Activated CD8-positive, alpha-beta memory T cell treated with anti-CD3 and anti-CD28 coated beads, Interleukin-2, amount 50 U/mL, for 4 hours (primary cell): ENCODE measurements at regions not wholly inside any gene's neighbourhood (a gene's known extent, or its start where the extent isn't known, plus 50 kb on each side); places are given as distances from the start of the nearest gene placed in this dataset.
"Not testable (repeated sequence)": the region's sequence is repeated elsewhere in the genome, so short reads cannot be mapped to it uniquely, and the experiment has no call there.

Experiments used
- DNase-seq: peaks from one replicate; pipeline ENCODE4 v3.0.0-alpha.2; 2020

- DNase-seq: no peak
These were observed 50.0 kb upstream of the RASGRP1 start for GRCh38 chr15:38614621-38615020.

DNA sequence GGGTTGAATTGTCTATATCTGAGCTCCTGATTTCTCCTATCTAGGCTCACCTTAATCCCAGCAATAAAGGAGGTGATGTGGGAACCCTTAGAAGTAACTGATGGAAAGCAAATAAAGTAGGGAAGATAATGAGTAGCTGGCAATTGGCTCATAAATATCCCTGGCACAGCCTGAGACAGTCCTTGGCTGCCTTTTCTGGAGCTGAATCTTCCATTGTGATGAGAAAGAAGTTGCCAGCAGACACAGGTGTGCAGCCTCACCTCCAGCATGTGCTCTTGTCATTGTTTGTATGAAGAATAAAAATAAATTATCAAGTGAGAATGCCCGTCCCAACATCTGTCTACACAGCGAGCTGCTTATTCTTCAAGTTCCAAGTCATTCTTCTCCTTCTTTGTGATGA lies 53.2 kb upstream of the RASGRP1 start:
- DNase-seq: no peak

DNA sequence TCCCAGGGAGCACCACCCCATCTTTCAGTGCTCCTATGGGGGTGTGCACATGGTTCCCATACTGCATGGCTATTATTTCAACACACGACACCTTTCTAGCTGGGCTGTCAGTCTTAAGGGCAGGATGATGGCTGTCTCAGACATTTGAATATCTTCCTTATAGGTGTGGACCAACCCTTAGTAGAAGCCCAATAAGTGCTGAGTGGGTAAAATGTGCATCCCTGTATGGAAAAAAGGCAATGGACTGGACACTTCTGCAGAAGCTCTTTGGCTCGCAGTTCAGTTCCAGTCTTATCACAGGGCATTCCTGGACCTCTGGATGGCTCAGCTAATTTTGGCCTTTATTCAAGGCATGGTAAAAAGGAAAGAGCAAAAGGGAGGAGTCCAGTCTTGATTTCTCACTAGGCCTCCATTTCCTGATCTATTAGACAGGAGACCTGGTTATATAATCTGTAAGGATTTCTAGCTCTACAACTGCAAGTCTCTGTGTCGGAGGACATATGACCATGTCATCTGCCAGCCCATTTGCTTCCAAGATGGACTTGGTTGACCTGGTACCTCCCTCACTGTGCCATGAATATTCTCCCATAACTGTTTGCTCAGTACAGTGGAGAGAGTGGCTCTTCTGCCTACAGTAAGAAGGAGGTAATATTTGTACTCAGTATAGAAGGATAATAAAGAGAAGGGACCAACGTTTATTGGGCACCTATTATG lies 53.8 kb upstream of the RASGRP1 start:
- DNase-seq: no peak

- no peak for DNase-seq
These were observed 55.5 kb upstream of the RASGRP1 start for GRCh38 chr15:38620098-38620497.

DNA sequence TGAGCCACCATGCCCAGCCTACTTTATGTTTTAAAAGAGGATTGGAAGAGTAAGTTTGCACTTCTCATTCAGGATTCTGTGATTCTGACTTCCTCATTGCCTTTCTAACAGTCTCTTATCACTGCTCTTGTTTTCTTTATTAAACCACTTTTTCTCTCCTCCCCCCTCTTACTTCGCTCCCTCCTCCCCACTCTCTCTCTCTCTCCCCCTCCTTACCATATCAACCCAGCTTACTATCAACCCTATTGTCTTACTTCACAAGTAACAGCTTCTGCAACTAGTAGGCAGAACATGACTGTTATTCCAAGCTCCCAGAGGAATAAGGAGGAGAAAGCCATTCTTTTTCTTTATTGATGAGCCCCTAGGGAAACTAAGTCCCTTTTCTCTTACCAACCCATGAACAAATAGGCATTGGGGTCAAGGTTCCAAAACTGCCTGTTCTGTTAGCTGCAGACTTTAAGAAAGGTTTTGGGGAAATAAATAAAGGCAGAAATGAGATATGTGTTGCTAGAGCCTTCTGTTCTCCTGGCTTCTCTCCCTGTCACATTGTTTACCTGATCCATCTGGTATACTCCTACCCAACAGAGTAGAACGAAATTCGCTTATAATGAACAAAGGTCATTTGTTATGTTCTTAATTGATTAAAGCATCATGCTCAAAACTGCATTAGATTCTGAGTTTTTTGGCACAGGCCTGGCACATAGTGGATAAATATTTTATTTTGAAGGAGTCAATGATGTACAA lies 56.4 kb upstream of the RASGRP1 start:
- DNase-seq: no peak

GRCh38 chr15:38622304-38622703 lies 57.7 kb upstream of the RASGRP1 start:
- no peak for DNase-seq

GRCh38 chr15:38622908-38623307 lies 58.3 kb upstream of the RASGRP1 start:
- no peak for DNase-seq

GRCh38 chr15:38623744-38624143 lies 59.1 kb upstream of the RASGRP1 start:
- no peak for DNase-seq

- DNase-seq: no peak
These were observed 59.9 kb upstream of the RASGRP1 start for GRCh38 chr15:38624244-38625205.

DNA sequence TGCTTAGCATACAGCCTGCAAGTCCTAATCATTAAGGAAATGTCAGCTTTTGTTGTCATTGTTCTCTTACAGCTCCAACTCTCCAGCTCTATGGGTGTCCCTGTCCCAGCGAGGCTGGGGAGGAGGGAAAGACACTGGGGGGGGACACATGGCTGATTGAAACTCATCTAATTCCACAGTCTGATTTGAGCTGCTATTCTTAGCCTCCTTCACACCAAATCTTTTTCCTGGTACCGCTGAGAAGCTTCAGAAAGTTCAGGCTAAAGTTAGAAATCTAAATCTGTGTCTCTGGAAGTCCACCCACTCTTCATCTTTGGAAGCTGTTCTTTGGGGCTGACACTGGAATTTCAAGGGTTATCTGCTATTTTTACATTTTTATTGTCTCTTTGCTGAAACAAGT lies 61.3 kb upstream of the RASGRP1 start:
- no peak for DNase-seq

GRCh38 chr15:38626443-38627050 lies 61.9 kb upstream of the RASGRP1 start:
- DNase-seq: no peak

- no peak for DNase-seq
These were observed 63.2 kb upstream of the RASGRP1 start for GRCh38 chr15:38627689-38628277.

DNA sequence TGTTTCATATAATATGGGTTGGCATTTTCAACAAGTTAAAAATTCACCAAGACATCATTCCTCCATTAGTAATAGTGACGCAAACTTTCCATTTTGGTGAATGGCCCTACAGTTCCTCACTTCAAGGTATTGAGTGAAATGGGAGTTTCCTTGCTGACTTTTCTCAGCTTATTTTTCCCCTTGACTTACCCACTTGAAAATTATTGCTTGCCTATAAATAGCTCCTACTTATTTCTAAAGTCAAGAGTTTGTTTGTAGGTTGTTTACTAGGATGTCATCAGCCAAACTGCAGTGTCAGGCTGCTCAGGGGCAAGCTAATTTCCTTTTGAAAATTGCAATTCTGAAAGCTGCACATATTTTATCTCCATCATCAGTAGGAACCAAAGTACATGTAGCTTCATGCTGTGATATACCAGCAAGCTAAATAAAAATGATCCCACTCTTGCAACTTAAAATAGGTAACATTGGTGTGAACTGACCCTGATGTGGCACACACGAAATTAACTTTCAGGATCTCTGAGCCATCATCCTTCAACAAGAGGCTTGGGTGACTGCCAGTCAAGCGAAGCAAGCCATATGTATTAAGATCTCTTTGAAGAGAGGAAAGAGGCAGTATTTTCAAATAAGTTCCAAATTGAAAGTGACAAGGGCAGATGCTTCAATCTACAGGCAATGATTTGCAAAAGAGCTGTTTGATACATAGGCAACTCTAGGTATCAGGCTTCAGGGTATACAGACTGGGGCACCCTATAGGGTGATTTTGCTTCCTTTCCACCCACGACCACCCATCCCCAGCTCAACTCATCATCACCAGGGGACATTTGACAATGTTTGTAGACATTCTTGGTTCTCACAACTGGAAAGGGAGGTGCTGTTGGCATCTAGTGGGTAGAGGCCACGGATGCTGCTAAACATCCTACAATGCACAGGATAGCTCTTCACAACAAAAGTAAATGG lies 66.8 kb upstream of the RASGRP1 start:
- no peak for DNase-seq

DNA sequence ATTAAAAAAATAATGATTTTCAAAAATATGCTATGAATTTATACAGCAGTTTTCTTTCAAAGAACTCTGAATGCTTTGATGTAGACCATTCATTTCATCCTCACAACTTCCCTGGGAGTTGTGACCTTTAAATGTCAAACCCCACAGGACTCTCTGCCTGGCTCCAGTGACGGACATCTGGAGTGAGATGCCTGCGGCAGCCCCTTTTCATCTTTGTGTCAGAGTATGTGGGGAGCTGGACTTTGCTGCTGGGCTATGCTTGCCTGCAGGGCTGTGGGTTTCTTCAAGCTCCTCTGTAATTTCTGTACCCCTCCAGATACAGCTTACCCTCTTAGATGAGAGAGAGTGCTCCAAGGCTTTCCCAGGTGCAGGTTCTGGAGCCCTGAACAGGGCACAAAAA lies 70.6 kb upstream of the RASGRP1 start:
- no peak for DNase-seq

DNA sequence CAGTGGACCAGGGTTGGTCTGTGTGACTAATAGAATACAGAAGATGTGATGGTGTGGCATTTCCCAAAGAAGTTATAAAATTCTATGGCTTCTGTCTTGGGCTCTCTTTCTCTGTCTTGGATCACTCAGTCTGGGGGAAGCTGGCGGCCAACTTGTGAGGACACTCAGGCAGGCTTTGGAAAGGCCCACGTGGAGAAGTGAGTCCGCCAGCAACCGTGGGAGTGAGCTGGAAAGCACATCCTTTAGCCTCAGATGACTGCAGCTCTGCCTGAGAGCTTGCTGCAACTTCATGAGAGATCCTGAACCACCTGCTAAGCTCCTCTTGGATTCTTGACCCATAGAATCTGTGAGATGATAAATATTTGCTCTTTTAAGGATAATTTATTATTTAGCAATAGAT lies 72.0 kb upstream of the RASGRP1 start:
- DNase-seq: no peak

- no peak for DNase-seq
These were observed 73.5 kb upstream of the RASGRP1 start for GRCh38 chr15:38638126-38638525.

DNA sequence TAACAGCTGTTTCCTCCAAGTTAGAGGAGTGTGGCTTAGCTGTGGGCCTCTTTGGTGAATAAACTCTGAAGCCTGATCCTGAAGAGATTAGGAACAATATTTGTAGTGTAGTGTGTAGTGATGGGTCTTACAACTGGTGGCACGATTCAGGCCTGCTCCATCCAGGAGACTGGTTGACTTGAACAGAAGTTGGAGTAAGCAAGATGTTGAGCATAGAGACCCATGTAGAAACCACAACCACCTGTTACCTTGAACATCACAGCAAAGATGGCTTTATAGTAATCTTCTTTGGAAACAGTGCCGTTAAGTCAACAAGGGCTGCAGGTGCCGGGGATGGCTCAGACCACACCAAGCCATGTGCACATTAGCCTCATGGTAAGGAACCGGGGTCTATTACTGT lies 74.2 kb upstream of the RASGRP1 start:
- no peak for DNase-seq

GRCh38 chr15:38642689-38643270 lies 78.2 kb upstream of the RASGRP1 start:
- no peak for DNase-seq

GRCh38 chr15:38644353-38644752 lies 79.7 kb upstream of the RASGRP1 start:
- DNase-seq: not testable (repeated sequence)

- DNase-seq: no peak
These were observed 82.1 kb upstream of the RASGRP1 start for GRCh38 chr15:38646716-38647115.

DNA sequence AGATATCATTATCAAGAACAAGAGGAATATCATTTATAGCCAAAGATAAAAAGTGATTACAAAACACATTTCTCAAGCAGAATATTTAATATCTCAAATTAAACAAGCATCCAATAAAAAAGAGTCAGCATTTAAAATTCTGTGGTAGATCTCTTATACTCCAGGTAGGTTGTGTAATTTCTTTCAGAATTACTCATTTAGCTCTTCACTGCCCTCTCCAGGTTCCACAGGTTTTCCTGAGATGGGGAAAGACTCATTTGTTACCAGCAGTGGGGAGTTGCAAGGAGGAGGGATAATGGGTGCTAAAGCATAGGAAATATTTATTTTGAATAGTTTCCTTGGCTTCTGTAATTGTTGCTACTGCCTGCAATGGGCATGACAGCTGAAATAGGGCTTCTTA lies 83.1 kb upstream of the RASGRP1 start:
- DNase-seq: no peak
